Stimulated activated memory B cell treated with anti-CD40 and anti-IgM and Interleukin-4, amounts not matched to agents 10 μg/mL and 1 μg/mL and 100 μg/mL, for 72 hours (primary cell): ENCODE measurements at regions not wholly inside any gene's neighbourhood (a gene's known extent, or its start where the extent isn't known, plus 50 kb on each side); places are given as distances from the start of the nearest gene placed in this dataset.
"Not testable (repeated sequence)": the region's sequence is repeated elsewhere in the genome, so short reads cannot be mapped to it uniquely, and the experiment has no call there.

ENCODE experiments used
- ATAC-seq: fragments of 150-1000 bp; cut with Tn5 transposase; 2 replicates; pipeline ENCODE4 v1.10.0; 2021
- H3K27ac Mint-ChIP-seq: one replicate; pipeline ENCODE4 v1.8.0; 2022; ENCODE audit warnings: mild to moderate bottlenecking, mixed read lengths
- H3K27me3 Mint-ChIP-seq: one replicate; pipeline ENCODE4 v1.8.0; 2022; ENCODE audit warnings: mixed read lengths
- H3K36me3 Mint-ChIP-seq: one replicate; pipeline ENCODE4 v1.8.0; 2022; ENCODE audit warnings: mixed read lengths
- H3K4me1 Mint-ChIP-seq: one replicate; pipeline ENCODE4 v1.8.0; 2022; ENCODE audit warnings: mixed read lengths
- H3K4me3 Mint-ChIP-seq: one replicate; pipeline ENCODE4 v1.8.0; 2022; ENCODE audit warnings: mild to moderate bottlenecking, moderate library complexity, mixed read lengths
- H3K9me3 Mint-ChIP-seq: one replicate; pipeline ENCODE4 v1.8.0; 2022; ENCODE audit warnings: mixed read lengths

DNA sequence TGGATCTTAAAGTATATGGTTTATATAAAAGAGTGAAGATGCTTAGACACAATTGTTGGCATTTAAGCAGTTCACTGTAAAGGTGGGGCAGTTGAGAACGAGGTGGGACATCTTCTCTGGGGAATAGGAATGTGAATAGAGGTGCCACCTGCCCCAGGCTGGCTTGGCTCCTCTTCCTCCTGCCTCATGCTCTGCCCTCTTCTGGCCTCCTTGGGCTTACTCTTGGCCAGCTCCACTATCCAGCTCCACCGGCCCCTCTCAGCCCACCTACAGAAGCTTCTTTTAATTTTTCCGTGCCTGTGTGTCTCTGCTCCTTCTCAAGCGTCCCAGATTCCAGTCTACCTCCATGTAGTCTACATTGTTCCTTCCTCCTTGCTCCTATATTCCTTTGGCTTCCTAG, 122.1 kb downstream of the NUF2 start:
- no peaks in the 10 kb centered on the region for H3K9me3 Mint-ChIP-seq
- H3K27me3 Mint-ChIP-seq: peaks cover 30% of the 10 kb centered on the region
- H3K4me3 Mint-ChIP-seq: no peak overlapping the region
- no peak for ATAC-seq
- no peaks in the 10 kb centered on the region for H3K4me1 Mint-ChIP-seq
- no peak overlapping the region for H3K27ac Mint-ChIP-seq
- no peaks in the 10 kb centered on the region for H3K36me3 Mint-ChIP-seq

DNA sequence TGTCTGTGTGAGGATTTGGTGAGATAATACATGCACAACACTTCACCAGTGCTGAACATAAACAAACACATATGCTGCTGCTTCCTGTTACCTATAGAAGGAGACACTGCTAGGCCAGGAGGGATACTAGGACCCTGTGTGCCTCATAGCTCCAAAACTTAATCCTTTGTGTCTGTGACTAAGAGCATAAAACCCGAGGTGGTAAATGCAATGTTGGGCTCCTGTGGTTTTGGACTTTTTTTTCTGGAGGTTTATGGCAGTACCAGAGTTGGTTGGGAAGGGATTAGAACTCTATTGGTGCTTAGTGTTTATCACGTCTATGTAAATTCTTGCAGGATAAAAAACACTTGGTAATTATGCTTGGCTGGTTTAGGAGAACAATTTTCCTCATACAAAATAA, 122.9 kb downstream of the NUF2 start:
- Mint-ChIP-seq H3K36me3 (no peaks in the 10 kb centered on the region), H3K27me3 (peaks cover 22% of the 10 kb centered on the region), H3K4me1 (no peaks in the 10 kb centered on the region), H3K27ac (no peak overlapping the region), H3K4me3 (no peak overlapping the region), H3K9me3 (no peaks in the 10 kb centered on the region)
- ATAC-seq: no peak

DNA sequence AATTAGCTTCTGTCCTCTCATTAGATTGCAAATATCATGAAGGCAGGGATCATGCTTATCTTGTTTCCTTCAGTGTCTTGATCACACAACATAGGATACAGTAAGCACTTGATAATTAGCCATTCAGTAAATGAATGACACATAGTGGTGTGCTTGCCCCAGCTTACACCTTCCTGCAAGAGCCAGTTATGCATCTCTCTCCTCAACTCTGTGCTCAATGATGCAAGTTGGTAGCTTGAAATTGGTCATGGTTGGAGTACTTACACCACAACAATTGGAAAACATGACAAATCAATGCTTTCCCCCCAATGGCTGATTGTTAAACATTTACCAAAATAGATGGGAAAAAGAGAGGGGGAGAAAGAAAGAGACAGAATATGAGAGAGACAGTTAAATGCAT, 129.2 kb downstream of the NUF2 start:
- Mint-ChIP-seq H3K36me3 (no peaks in the 10 kb centered on the region), H3K4me1 (no peaks in the 10 kb centered on the region), H3K4me3 (no peak overlapping the region), H3K27ac (no peak overlapping the region), H3K27me3 (peaks cover 10% of the 10 kb centered on the region), H3K9me3 (no peaks in the 10 kb centered on the region)
- ATAC-seq: no peak

DNA sequence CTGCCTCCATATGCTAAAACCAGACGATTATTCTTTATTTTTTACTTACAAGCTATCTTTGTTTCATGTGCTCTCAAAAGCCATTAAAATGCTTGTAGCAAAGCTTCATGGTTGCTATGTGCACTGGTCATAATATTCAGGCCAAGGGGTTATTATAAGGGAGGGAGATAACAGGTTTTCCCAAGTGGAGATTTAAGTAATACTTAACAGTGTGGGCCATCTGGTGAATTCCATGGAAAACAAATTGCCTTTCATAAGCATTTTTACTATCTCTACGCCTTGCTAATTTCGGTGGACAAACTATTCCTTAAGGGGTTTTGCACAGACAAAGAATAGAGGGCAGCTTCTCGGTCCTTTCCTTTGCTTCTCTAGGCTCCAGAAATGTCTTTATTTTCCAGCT, 137.8 kb downstream of the NUF2 start:
- H3K4me1 Mint-ChIP-seq: no peaks in the 10 kb centered on the region
- H3K4me3 Mint-ChIP-seq: no peak overlapping the region
- no peak for ATAC-seq
- H3K27ac Mint-ChIP-seq: no peak overlapping the region
- H3K36me3 Mint-ChIP-seq: no peaks in the 10 kb centered on the region
- no peaks in the 10 kb centered on the region for H3K9me3 Mint-ChIP-seq
- peaks cover 11% of the 10 kb centered on the region for H3K27me3 Mint-ChIP-seq

DNA sequence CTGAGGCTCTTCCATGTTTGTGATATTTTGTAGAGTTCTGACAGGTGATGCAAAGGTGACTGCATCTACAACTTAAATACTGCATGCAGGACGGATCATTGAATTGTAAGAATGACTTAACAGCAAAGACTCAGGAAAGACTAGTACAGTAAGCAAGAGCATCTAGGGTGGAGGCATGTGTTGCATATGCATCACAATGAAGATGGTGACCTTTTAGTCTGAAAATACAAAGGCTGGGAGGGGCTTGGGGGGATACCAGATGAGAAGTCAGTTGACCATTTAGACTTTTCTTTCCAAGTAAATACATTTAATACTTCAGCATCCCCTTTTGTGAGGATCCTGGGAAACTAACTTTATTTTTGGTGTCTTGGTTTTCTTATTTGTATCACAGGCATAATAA, 145.5 kb downstream of the NUF2 start:
- Mint-ChIP-seq H3K4me3 (no peak overlapping the region), H3K27ac (no peak overlapping the region), H3K4me1 (no peaks in the 10 kb centered on the region), H3K36me3 (no peaks in the 10 kb centered on the region), H3K27me3 (no peaks in the 10 kb centered on the region), H3K9me3 (no peaks in the 10 kb centered on the region)
- no peak for ATAC-seq

DNA sequence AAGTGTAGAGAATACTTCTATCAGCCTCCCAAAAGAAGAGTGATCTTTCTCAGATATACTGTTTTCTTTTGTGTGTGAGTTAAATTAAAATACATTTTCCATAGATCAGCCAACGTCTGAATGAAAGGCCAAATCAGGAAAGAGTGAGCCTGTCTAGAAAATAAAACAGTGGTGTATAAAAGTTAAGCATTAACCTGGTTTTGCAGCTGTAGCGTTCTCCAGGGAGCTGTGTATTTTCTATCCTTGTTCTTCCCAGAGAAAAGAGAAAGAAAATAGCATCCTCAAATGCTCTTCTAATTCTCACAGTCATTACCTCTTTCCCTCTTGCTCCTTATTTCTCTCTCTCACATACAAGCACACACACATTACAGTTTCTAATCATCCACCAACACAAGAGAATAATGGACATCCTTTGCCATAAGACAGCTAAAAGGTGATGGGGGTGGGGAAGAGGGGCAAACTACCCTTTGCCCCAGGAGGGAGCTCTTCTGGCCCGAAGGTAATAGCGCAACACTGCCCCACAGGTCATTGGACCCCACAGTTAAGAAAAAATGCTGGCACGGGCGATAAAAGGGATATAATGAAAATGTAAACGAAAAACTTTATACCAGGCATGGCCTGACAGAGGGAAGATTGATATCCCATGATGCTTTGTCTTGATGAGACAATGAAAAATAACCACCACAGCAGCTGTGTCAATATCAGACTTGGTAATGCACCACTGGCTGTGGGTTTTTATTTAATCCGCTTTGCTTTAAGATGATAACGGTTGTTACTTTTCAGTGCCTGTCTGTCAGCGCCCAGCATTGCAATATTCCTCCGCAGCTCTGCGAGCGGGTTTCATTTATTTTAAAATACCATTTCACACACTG, 150.3 kb downstream of the NUF2 start:
- H3K4me1 Mint-ChIP-seq: no peaks in the 10 kb centered on the region
- no peaks in the 10 kb centered on the region for H3K9me3 Mint-ChIP-seq
- H3K36me3 Mint-ChIP-seq: no peaks in the 10 kb centered on the region
- no peak overlapping the region for H3K27ac Mint-ChIP-seq
- no peak for ATAC-seq
- no peak overlapping the region for H3K4me3 Mint-ChIP-seq
- H3K27me3 Mint-ChIP-seq: no peaks in the 10 kb centered on the region

DNA sequence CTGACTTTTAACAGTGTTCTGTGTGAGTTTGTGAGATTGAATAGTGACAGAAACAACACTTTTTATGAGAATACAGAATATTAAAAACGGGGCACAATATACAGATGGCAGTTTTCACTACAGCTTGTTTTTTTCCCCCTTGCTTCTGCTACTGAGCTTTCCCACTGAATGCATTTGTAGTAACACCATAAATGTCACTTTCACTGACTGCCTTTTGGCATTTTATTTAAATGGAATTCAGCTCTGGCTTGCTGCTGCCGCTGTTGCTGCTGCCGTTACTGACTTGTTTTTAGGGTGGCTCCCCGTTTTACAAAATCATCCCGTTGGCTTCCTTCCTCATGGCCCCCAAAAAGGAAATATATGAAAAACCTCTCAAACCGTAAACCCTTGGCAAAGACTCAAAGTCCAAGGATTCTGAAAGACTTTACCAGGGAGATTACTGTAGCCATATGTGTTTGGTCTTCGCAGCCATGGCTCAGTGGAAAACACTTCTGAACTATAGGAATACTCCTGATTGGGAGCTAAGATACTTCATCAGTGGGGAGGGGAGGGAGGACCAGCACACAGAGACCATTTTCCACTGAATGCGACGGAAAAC, 151.0 kb downstream of the NUF2 start:
- no peaks in the 10 kb centered on the region for H3K9me3 Mint-ChIP-seq
- no peak for ATAC-seq

DNA sequence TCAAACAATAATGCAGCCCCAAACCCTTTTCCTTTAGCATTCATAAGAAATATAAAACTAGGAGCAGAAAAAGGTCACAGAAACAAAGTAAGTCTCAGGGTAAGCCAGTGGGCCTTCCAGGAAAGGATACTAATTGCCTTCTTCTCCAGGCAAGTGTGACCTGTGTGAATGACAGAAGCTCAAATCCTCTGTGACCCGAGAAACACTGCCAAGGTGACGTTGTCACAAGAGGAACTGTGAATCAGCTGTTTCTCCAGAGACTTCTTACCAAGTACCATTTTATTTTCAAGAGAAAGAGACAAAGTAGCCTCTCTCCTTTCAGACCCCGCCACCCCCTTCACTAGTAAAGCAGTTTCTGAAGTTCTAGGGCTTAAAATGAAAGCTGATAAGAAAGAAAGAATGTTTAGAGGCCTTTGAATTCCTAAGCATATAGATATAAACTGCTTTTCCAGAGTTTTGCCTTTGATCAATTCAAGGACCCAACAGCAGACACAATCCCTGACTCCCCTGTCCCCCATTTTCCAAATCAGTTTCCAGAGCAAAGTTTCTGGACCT, 155.6 kb downstream of the NUF2 start:
- H3K27me3 Mint-ChIP-seq: no peaks in the 10 kb centered on the region
- peaks cover 9% of the 10 kb centered on the region for H3K9me3 Mint-ChIP-seq
- no peak overlapping the region for H3K4me3 Mint-ChIP-seq
- H3K27ac Mint-ChIP-seq: no peak overlapping the region
- no peaks in the 10 kb centered on the region for H3K36me3 Mint-ChIP-seq
- no peaks in the 10 kb centered on the region for H3K4me1 Mint-ChIP-seq
- ATAC-seq: no peak

More for the DNA sequence above, 151.0 kb downstream of the NUF2 start:
- H3K27ac Mint-ChIP-seq: no peak overlapping the region
- H3K4me1 Mint-ChIP-seq: no peaks in the 10 kb centered on the region
- H3K27me3 Mint-ChIP-seq: no peaks in the 10 kb centered on the region
- H3K36me3 Mint-ChIP-seq: no peaks in the 10 kb centered on the region
- no peak overlapping the region for H3K4me3 Mint-ChIP-seq

DNA sequence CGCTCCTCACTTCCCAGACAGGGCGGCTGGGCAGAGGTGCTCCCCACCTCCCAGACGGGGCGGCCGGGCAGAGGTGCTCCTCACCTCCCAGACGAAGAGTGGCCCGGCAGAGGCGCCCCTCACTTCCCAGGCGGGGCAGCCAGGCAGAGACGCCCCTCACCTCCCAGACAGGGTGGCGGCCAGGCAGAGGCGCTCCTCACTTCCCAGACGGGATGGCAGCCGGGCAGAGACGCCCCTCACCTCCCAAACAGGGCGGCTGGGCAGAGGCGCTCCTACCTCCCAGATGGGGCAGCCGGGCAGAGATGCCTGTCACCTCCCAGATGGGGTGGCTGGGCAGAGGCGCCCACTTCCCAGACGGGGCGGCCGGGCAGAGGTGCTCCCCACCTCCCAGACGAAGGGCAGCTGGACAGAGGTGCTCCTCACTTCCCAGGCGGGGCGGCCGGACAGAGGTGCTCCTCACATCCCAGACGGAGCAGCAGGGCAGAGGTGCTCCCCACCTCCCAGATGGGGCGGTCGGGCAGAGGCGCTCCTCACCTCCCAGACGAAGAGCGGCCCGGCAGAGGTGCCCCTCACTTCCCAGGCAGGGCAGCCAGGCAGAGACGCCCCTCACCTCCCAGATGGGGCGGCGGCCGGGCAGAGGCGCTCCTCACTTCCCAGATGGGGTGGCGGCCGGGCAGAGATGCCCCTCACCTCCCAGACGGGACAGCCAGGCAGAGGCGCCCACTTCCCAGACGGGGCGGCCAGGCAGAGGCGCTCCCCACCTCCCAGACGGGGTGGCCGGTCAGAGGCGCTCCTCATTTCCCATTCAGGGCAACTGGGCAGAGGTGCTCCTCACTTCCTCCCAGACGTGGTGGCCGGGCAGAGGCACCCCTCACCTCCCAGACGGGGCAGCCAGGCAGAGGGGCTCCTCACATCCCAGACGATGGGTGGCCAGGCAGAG, 176.9 kb downstream of the NUF2 start:
- not testable (repeated sequence) for ATAC-seq, H3K36me3 Mint-ChIP-seq, H3K4me1 Mint-ChIP-seq, H3K4me3 Mint-ChIP-seq, H3K27me3 Mint-ChIP-seq, H3K27ac Mint-ChIP-seq
- peaks cover 11% of the 10 kb centered on the region for H3K9me3 Mint-ChIP-seq

DNA sequence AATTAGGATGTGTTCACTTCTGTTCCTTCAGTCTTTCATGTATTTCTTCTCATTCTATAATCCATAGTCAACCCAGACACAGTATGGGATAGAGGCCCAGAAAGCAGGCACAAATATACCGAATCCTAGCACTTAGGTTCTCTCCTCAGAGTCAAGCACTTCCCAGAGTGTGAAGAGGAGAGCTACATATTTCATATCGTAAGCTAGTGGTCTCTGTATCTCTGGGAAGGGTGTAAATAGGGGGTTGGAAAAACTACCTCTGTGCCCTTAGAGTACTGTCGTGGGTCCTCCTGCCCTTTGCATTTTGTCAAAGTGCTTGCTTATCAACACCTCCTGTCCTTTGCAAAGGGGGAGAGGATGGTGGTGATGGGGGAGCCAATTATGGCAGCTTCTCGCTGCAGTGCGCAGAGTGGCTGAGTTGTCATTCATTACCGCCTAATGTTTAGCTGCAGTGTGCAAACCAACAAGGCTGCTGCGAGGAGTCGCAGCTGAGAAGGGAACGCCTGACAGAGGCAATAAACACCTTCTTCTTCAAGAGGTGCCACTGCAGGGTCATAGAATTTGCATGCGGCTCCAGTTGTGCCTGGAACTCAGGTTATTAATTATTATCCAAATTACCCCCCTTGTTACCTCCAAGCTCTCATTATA, 182.7 kb downstream of the NUF2 start:
- H3K27ac Mint-ChIP-seq: no peak overlapping the region
- H3K4me3 Mint-ChIP-seq: no peak overlapping the region
- ATAC-seq: no peak
- H3K9me3 Mint-ChIP-seq: peaks cover 4% of the 10 kb centered on the region
- H3K27me3 Mint-ChIP-seq: no peaks in the 10 kb centered on the region
- no peaks in the 10 kb centered on the region for H3K4me1 Mint-ChIP-seq
- no peaks in the 10 kb centered on the region for H3K36me3 Mint-ChIP-seq

DNA sequence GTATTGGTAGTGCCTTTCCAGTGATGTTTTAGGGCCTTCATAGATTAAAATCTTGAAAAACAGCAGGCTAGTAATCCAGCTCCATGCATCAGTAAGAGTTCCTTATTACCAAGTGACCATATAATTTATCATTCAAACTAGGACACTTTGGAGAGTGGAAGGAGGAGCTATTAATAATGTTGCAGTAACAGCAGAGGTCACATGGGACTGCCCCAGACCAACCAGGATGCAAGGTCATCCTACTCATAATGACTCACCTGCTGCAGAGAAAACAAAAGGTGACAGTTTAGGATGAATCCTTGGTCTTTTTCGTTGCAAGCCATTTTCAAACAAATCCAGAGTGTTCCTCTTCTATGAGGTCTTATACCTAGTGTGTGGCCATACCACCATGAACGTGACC, 187.4 kb downstream of the NUF2 start:
- H3K9me3 Mint-ChIP-seq: peaks cover under 1% of the 10 kb centered on the region
- H3K36me3 Mint-ChIP-seq: no peaks in the 10 kb centered on the region
- no peak overlapping the region for H3K4me3 Mint-ChIP-seq
- no peaks in the 10 kb centered on the region for H3K4me1 Mint-ChIP-seq
- no peak overlapping the region for H3K27ac Mint-ChIP-seq
- H3K27me3 Mint-ChIP-seq: no peaks in the 10 kb centered on the region
- ATAC-seq: no peak

DNA sequence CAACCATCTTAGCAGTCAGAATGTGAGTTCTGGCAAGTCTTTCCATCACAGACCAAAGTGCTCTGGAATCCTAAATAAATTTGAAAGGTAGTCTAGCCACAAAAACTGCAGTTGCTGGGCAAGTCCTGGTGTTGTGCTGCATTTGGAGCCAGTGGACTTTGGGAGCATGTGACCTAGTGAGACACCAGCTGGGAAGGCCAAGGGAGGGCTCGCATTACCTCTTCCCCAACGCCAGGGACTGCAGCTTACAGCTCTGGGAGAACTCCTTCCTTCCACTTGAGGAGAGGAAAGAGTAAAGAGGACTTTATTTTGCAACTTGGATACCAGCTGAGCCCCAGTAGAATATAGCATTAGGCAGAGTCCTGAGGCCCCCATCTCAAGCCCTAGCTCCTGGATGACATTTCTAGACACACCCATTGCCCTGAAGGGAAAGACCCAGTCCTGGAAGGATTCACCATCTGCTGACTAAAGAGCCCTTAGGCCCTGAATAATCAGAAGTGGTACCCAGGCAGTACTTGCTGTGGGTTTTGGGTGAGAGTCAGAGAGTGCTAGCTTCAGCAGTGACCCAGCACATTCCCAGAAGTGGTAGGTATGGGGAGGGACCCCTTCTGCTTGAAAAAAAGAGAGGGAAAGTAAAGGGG, 190.7 kb downstream of the NUF2 start:
- ATAC-seq: no peak
- no peak overlapping the region for H3K4me3 Mint-ChIP-seq
- H3K27ac Mint-ChIP-seq: no peak overlapping the region
- no peaks in the 10 kb centered on the region for H3K36me3 Mint-ChIP-seq
- no peaks in the 10 kb centered on the region for H3K4me1 Mint-ChIP-seq
- H3K27me3 Mint-ChIP-seq: no peaks in the 10 kb centered on the region
- H3K9me3 Mint-ChIP-seq: peaks cover 8% of the 10 kb centered on the region

DNA sequence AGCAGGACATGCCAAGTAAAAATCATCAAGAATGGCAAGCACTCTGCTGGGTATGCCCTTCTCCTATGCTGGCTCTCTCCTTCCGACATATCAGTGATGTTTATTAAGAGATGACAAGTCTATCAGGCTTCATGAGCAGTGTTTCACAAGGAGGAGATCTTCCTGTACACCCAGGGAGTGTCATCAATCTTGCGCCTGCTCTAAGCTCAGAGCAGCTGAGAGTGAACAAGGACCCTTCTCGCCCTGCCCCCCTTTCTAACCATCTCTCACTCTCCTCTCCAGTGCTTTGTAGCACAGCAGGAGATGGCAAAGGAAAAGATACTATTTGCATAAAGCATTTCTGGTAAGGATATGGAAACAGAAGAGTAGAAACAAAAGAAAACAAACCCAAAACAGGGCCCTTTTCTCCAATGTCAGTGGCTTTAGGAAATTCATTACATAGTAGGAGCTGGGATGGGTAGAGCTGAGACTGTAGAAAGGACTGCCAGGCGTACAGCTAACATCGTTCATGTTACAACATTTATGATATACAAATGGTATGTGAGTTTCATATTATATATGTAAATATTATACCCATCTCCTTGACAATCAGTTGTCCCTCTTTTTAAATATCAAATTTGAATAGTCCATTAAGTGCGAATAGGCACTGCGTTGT, 201.7 kb downstream of the NUF2 start:
- ATAC-seq: peak; percentile 16
- no peak overlapping the region for H3K4me3 Mint-ChIP-seq
- no peaks in the 10 kb centered on the region for H3K36me3 Mint-ChIP-seq

DNA sequence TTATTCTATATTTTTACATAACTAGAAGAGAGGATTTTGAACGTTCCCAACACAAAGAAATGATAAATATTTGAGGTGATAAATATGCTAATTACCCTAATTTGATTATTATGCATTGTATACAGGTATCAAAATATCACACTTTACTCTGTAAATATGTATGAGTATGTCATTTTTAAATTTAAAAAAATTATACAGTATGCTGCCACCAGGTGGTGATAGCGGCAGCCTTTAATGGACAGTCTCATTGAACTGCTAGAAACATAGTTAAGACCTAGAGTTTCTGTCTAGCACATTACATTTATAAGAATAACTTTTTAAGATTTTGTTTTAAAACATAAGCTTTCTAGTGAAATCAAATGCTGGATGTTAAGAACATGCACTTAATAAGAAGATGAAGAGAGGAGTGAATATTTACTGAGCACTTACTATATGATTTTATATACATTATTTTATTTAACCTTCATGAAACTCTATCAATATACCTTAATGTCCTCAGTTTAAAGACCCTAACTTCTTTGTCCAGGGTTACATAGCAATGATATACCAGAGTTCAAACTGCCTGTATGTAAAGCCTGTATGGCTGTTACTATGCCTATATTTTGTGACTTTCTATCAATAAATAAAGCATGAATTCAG, 207.1 kb downstream of the NUF2 start:
- H3K4me3 Mint-ChIP-seq: no peak overlapping the region
- H3K36me3 Mint-ChIP-seq: no peaks in the 10 kb centered on the region
- H3K4me1 Mint-ChIP-seq: no peaks in the 10 kb centered on the region
- no peak for ATAC-seq
- H3K27me3 Mint-ChIP-seq: no peaks in the 10 kb centered on the region
- H3K27ac Mint-ChIP-seq: no peak overlapping the region
- H3K9me3 Mint-ChIP-seq: peaks cover 3% of the 10 kb centered on the region

More for the DNA sequence above, 201.7 kb downstream of the NUF2 start:
- no peaks in the 10 kb centered on the region for H3K4me1 Mint-ChIP-seq
- H3K9me3 Mint-ChIP-seq: no peaks in the 10 kb centered on the region
- no peak overlapping the region for H3K27ac Mint-ChIP-seq
- H3K27me3 Mint-ChIP-seq: no peaks in the 10 kb centered on the region
